Hematopoietic multipotent progenitor cell treated with erythropoietin and hydrocortisone succinate and interleukin-3 and kit ligand, for 8 days (in vitro differentiated cells): ENCODE measurements at regions not wholly inside any gene's neighbourhood (a gene's known extent, or its start where the extent isn't known, plus 50 kb on each side); places are given as distances from the start of the nearest gene placed in this dataset.

ENCODE experiments used
- DNase-seq: peaks from one replicate; pipeline ENCODE4 v3.0.0-alpha.2; 2015

DNA sequence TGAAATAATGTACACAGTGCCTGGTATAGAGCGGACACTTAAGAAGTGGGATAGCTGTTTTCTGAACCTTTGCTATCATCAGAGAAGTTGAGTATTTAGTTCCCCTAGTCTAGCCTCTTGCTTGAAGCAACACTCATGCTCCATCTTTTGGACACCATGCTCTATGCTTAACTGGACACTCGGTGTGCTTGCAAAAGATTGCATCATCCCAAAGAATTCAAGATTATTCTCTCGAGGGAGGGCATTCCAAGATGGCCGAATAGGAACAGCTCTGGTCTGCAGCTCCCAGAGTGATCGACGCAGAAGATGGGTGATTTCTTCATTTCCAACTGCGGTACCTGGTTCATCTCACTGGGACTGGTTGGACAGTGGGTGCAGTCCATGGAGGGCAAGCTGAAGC lies 143.9 kb upstream of the FSHR start:
- no peak for DNase-seq

DNA sequence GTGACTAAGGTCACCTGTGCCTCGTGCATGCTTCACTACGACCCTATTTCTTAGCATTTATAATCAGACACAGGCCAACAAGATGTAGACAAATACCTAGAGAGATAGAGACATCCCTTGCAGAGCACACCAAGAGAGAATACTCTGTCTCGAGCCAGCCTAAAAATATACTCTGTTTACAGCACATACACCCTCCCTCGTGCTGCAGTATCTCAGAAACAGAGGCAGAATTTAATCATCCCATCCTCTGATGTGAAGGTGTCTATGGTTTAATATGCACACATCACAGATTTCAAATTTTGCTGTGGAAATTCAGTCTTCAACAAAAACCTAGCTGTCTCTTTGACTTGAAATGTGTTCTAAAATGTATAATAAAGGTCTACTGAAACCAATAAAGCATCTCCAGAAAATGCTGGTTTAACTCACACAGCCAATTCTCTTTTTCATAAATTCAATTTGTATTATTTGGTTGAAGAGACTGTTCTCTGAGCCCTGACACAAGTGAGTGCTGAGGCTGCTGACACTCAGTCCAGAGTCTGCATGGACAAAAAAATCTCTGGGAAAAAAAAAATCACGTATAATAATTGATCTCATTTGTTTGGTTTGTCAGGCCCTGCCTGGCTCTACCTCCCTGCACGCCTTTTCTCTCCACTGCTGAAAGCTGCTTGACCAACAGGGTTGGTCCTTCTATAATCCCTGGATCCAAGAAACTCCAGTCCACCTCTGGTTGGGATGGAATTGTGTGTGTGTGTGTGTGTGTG lies 142.0 kb upstream of the FSHR start:
- DNase-seq: no peak

DNA sequence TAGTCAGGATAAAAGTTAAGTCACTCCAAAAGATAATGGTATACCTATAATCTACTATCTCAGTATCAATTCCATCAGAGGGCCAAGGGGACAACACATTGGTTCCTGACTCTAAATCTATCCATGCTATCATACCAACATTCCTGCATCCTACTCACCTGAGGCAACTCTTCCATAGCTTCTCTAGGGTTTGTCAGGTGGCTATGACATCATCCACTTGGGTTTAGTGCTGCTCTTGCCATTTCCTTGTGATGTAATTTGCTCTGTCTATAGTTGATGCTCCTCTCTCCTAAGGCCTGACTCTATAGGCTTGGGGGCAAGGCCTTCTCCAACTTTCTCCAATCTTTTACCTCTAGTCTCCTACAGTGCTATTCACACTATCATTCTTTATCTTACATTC lies 139.9 kb upstream of the FSHR start:
- no peak for DNase-seq

DNA sequence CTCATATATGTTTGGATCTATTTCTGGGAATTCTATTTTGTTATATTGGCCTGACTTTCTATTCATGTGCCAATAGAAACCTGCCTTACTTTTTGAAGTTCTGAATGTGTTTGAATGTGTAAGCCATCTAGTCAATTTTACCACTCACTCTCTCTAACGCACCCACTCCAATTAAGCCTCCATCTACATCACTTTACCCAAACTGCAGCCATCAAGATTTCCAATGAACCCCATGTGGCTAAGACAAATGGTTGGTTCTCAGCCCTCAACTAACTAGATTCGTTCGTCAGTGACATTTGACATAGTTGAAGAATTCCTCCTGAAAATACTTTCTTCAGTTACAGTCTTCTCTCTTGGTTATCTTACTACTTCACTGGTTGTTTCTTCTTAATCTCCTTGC lies 137.3 kb upstream of the FSHR start:
- DNase-seq: no peak

DNA sequence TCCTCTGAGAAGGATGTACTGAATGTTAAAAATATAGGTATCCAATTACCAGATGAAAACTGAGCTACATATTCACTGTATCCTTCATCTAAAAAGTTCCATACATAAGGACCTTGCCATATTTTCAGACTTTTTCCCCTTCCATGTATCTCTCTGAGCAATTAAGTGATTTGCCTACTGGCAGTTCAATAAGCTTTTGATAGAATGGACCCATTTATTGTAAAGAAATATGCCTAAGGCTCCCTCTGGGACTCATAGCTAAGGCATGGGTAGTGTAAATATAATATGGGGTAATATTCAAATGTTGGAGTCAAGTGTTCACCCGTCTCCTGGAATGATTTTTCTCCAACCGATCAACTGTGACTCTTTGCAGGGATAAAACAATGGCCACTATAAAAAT lies 135.4 kb upstream of the FSHR start:
- DNase-seq: no peak

DNA sequence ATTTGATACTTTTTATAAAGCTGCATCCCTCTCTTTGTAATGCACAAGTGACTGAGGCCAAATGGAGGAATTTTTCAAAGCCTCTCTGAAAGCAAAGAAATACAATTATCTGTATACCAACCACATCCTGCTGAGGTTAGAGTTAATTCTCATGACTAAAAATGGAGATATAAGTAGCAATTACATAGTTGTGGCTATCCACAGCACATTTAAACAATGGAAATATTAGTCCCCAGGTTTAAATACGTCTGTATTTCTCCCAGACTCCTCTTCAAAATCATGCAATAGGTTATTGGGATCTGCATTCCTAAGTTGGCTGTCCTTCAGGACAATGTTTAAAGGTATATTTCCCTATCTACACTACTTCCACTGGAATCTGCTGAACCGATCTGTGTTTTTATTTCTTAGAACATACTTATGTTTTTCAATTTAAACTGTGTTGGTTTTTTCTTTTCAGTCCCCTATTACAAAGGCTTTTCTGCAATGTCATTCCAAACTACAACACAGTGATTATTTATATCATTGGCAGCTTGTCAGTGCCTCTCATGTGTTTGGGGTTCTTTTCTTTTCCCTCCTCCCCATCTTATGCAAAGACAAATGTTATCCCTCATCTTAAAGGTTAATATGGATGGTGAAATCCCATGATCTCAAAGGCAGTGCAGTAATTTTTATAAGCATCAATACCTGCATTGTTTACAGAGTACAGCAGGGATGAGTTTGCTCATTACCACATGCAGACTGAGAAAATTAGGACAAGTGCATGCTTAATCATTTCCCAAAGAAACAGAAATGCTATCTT lies 134.8 kb upstream of the FSHR start:
- no peak for DNase-seq

DNA sequence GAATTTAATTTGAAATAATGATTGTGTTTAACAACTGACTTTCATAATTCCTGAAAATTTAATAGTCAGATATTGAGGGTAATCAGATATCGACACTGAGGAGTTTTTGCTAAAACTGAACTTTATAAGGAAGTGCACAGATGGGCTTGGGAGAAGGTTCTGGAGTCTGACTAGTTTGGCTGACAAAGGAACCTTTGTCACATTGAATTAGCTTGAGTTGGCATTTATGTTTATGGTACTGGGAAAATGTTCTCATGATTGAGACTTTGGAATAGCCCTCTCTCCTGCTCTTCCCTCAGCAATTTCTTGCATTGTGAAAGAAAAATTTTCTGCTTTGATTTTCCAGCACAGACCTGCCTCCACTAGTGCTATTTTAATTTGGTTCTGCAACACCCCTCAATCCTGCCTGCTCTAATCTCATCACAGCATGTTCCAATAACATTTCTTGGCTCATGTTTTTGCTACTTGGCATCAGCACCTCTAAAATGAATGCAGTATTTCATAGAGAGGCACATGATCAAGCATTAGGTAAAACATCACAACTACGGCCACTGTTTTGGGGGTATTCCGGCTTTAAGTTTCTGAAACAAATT lies 133.9 kb upstream of the FSHR start:
- no peak for DNase-seq

DNA sequence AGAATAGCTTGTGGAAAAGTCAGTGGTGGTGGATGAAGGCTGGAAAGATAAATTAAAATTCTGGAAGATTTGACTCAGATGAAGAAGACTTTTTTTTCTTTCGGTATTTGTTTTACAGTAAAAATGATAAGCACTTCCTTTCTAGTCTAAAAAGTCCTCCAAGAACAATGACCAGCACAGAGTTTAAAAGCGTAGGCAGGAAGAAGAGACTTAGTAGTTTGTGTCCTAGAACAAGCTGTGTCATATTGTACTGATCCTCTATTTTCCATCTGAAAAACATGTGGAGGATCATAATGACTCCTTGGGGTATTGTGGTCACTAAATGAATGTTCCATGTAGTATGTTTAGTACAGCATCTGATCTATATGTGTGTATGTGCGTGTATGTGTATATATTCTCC lies 132.4 kb upstream of the FSHR start:
- DNase-seq: no peak

DNA sequence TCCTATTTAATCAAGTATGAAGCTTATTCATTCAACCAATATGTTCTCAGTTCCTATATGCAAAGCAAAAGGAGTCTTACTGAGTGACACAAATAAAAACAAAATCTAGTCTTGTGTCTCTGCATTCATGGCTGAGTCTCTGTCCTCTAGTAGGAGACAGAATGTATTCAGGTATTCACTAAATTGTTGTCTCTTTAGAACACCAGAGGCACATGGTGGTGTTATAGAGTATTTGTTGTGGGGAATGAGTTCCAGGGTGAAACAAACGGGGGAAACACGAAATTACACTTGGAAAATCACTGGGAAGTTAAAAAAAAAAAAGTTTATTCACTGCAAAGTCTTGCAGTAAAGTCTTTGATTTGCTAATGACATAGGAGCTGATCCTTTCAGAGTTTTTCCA lies 131.7 kb upstream of the FSHR start:
- DNase-seq: no peak

DNA sequence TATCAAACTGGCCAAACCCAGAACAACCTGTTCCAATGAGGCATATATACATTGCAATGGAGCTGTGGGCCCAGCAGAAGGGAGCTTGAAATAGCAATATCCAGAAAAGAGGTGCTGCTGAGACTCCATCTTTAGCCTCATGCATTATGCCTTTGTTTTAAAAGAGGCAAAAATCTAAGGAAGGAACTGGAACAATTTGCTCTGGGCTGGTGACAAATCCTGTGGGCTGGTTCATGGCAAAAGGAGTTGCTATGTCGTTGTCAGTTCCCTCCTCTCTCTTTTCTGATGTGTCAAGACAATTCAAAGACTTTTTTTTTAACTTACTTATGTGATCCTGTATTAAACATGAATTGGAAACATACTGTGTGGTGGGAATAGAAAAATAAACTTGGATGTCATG lies 124.2 kb upstream of the FSHR start:
- DNase-seq: no peak

DNA sequence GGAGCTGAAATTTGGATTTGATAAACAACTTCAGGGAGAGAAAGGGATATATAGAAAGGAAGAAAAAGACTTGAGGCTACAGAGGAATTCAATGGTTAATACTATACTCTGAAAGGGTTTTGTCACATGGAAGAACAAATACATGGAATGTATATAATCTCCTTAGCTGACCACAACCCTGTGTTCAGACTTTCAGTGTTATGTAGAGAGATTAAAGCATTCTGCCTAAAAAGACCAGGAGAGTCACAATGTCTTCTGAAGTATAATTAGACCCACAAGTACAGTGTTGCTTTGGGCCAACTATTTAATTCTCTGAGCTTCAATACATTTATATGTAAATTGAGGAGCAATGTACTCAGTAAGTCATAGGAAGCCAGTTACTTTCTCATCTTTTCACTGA lies 123.8 kb upstream of the FSHR start:
- no peak for DNase-seq

DNA sequence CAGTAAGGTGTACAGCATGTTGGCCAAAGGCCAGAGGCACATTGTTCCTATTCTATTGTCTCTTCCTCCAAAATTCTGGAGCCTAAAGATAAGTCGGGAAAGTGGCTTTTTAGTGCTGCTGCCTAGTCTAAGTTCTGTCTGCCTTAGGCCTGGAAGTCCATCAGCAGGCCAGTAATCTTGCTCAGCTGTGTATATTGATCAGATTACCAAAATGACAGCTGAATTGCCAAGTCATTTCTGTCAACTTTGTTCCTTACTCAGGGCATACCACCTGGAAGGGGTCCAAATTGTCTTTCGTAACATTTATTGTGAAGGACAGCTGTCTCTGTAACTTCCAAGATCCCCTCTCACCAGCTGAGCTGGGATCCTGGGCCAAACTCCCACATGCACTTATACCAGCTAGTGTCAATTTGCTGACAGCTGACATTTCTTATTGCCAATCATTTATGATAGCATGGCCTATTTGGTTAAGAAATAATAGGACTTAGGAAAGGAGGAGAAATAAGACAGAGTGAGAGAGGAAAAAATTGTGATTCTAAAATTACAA lies 116.8 kb upstream of the FSHR start:
- no peak for DNase-seq

DNA sequence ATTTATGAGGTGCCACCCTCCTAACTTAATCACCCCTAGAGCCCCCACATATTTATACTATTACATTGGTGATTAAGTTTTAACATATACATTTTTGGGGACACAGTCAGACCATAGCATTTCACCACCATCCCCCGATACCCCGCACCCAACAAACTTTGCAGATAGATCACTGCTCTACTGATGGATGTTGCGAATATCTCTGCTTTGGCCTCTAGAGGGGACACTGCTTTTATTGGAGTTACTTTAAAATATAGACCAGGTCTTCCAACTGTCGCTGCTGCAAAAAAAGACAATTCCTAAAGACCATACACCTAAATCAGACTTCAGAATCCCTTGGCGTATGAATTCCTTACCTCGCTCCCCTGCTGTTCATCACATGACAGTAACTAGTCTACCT lies 115.8 kb upstream of the FSHR start:
- DNase-seq: no peak

DNA sequence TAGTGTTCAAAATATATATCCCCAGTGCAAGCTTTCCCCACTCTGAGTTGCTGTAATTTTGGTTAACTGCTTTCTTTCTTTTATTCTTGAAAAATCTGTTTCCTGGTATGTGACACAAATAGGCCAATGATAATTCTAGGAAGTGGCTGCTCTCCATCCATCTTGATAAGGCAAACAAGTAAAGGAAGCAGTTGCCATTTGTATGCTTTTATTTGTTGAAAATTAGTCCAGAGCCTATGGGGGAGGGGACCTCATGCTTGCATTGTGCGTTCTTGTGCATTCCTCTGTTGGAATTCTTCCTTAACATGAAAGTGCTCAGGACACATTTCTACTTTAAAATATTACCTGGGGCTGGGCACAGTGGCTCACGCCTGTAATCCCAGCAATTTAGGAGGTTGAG lies 111.2 kb upstream of the FSHR start:
- DNase-seq: no peak

DNA sequence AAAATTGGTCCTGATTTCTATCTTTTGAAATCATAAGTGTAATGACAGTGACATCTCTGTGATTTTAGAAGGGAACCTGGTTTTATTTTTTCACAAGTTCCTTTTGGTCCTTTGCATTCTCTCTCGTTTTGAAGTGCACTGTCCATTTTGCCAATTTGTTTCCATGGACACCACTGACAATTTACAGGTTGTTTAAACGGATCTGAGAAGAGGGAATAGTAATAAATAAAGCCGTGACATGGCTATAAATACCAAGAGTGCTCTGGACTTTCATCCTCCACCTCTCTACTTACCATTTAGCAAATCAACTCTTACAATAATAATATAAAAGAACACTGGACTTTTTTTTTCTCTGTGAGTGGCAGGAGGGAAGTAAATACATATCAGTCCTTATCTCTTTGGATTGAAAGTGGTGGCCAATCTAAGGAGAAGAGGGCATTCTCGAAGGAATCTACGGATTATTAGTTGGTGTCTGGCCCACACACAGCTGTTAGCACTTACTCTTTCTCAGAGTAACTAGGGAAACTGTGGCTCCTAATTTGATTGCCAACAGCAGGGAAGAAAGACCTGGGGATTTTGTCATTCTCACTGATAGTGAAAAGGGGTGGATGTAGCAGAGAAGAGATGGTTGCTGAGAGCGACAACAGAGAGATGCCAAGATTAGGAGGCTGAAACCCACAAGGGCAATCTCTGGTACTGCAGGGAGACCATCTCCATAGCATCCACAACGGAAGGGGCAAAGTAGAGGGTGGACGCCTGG lies 108.7 kb upstream of the FSHR start:
- DNase-seq: no peak

DNA sequence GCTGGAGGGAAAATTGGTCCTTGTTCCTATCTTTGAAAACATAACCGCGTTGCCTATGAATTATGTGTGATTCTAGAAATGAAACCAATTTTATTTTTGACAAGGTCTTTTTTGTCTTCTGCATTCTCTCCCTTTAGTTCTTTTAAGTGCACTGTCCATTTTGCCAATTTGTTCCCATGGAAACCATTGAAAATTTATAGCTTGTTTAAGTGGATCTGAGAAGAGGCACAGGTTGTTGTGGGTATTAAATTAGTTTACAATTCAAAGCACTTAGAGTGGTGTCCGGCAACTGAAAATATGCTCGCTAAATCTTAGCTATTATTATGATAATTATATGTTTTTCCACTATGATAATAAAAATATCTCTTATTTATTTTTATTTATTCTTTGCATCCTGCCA lies 107.5 kb upstream of the FSHR start:
- no peak for DNase-seq

DNA sequence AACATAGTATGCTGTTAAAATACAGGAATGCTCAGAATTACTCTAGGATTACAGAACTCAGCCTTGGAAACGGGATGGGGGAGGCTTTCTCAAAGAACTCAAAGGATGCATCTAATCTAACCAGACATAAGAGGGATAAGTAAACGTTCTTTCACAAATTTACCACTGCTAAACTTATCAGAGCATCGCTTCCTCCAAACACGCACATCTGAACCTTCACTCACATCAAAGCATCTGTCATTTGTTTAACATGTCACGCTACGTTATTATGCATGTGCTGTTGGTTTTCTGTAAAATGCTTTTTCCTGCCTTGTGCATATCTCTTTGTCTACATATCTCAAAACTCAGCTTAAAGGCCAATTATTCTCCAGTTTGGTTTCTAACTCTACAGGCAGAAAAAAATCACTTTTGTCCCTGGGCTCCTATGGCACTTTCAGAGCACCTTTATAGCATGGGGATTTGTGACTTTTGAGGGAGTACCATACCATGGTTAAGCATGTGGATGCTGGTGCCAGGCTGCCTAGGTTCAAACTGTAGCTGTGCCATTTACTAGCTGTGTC lies 106.7 kb upstream of the FSHR start:
- no peak for DNase-seq

DNA sequence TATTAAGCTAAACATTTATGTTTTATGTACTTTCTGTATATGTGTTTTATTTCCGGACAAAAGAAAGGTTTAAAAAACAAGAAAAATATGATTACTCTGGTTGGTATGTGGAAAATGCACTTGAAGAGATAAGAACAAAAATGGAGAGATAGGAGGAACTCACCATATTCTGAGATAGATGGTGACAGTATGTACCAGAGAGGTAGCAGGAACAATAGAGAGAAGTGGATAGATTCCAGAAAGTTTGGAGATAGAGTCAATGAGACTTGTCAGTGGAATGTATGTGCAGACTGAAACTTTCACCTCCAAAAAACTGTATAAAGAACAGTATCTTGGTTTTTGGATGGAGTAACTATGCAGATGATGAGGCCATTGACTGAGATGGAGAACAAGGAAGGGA lies 105.6 kb upstream of the FSHR start:
- DNase-seq: no peak

DNA sequence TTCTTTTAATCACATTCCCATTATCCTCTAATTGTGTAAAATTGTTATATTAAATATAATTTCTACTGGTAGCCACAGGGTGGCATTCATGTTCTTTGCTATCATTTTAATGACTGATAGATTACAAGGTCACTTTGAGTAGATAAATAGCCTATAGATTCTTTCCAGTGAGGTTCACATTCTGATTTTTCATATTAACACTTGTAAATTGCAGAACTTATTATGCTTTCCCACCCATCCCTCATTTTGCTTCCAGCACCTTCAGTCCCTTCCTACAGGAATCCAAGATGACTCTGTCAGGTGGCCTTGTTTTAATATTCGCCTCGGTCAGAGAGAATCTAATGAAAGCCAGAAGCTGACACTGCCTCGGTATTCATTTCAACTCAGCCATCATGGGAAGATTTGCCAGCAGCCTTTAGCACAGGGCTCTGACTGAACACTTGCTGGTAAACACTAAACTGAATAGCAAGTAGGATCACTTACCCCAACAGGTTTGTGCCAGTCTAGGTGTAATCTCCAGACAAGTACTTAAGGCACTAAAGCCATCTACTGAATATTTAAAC lies 101.2 kb upstream of the FSHR start:
- DNase-seq: peak; percentile 2

DNA sequence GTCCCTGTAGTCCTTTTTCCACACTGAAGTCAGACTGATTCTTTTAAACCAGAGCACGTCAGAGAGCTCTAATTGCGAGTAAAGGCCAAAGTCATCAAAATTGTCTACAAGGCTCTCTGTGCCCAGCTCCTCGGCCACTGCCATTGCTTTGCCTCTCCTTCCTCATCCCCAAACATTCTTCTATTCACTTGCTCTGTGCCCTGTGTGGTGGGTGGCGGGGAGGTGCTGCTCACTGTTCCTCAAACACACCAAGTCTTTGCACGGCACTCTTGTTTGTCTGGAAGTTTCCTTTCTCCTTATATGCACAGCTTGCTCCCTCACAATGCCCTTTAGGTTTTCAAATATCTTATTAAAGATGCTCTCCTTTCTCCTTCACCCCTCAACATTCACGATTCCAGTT lies 100.1 kb upstream of the FSHR start:
- no peak for DNase-seq

DNA sequence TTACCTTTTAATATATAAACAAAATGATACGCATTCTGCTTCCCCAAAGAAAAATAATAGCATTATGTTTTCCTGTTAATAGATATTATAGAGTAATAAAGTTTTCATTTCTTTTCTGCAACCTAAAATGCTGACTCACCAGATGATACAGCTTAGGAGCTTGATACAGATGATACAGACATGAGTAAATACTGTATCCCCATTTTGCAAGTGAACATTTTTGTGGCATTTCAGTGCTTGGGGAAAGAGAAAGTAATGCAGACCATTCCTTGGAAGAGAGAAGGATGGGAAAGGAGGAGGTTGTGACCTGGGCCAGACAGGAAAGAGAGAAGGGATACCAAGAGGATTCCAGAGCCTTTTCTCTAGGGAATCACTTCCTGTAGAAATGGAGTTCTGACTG lies 97.5 kb upstream of the FSHR start:
- no peak for DNase-seq

DNA sequence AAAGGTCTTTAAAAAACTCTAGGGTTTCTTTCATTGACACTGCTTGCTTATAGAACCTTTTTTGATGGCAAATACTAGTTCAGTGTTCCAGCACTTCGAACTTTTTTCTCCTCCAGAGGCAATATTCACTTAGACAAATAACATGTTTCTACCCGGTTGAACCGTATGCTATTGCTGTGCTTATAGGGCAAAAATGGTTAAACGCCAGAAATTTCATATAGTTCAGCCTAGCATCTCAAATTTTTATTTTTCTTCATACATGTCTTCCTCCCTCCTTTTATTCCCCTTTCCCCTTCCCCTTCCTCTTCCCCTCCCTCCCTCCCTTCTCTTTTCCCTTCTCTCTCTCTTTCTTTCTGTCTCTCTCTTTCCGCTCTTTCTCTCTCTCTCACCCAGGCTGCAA lies 96.9 kb upstream of the FSHR start:
- DNase-seq: no peak

DNA sequence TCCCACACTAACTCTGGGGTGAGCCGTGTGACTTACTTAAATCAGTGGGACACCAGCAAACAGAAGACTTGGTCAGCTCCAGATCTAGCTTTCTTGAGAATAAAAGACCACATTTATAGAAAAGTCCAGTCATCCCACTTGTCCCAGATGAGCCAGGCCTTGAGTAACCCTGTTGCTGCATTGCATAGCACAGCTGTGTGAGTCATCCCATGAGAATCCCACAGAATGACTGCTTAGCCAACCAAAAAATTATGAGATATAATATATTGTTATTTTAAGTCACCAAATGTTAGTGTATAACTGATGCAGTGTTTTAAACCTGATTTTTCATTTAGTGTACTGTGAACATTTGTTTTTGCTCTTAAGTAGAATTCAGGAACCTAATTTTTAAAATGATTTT lies 94.2 kb upstream of the FSHR start:
- DNase-seq: no peak
